HG03025 (cell line): ENCODE measurements at regions not wholly inside any gene's neighbourhood (a gene's known extent, or its start where the extent isn't known, plus 50 kb on each side); places are given as distances from the start of the nearest gene placed in this dataset.
"Not testable (repeated sequence)": the region's sequence is repeated elsewhere in the genome, so short reads cannot be mapped to it uniquely, and the experiment has no call there.

Source experiments
- ATAC-seq: cut with Tn5 transposase; IDR thresholded peaks from one replicate; pipeline ENCODE4 v1.9.1; 2021; ENCODE audit warnings: mild to moderate bottlenecking, moderate library complexity; ENCODE audit not compliant: unreplicated experiment, low FRiP score

- ATAC-seq = no peak
Measured at GRCh38 chr14:83885837-83886293, 1644.1 kb upstream of the FLRT2 start.

GRCh38 chr14:83887866-83888265 is 1642.1 kb upstream of the FLRT2 start:
- ATAC-seq = no peak

- no peak for ATAC-seq
Measured at GRCh38 chr14:83893447-83893846, 1636.5 kb upstream of the FLRT2 start.

GRCh38 chr14:83894568-83894967 is 1635.4 kb upstream of the FLRT2 start:
- ATAC-seq = no peak

GRCh38 chr14:83898558-83898957 is 1631.4 kb upstream of the FLRT2 start:
- not testable (repeated sequence) for ATAC-seq

GRCh38 chr14:83899706-83900105 is 1630.2 kb upstream of the FLRT2 start:
- ATAC-seq = no peak

- no peak for ATAC-seq
Measured at GRCh38 chr14:83905157-83905556, 1624.8 kb upstream of the FLRT2 start.

- no peak for ATAC-seq
Measured at GRCh38 chr14:83908419-83908818, 1621.5 kb upstream of the FLRT2 start.

- no peak for ATAC-seq
Measured at GRCh38 chr14:83909507-83909906, 1620.4 kb upstream of the FLRT2 start.

- no peak for ATAC-seq
Measured at GRCh38 chr14:83912032-83912642, 1617.8 kb upstream of the FLRT2 start.

- no peak for ATAC-seq
Measured at GRCh38 chr14:83913476-83913875, 1616.5 kb upstream of the FLRT2 start.

- no peak for ATAC-seq
Measured at GRCh38 chr14:83918546-83918945, 1611.4 kb upstream of the FLRT2 start.

- not testable (repeated sequence) for ATAC-seq
Measured at GRCh38 chr14:83919675-83920074, 1610.3 kb upstream of the FLRT2 start.

- no peak for ATAC-seq
Measured at GRCh38 chr14:83923842-83924241, 1606.1 kb upstream of the FLRT2 start.

GRCh38 chr14:83924259-83924658 is 1605.7 kb upstream of the FLRT2 start:
- no peak for ATAC-seq

- ATAC-seq = no peak
Measured at GRCh38 chr14:83940253-83940652, 1589.7 kb upstream of the FLRT2 start.

- no peak for ATAC-seq
Measured at GRCh38 chr14:83958359-83958758, 1571.6 kb upstream of the FLRT2 start.

- ATAC-seq = no peak
Measured at GRCh38 chr14:83960832-83961512, 1569.0 kb upstream of the FLRT2 start.

- no peak for ATAC-seq
Measured at GRCh38 chr14:83969998-83970397, 1559.9 kb upstream of the FLRT2 start.

GRCh38 chr14:83972631-83973030 is 1557.3 kb upstream of the FLRT2 start:
- ATAC-seq = no peak

GRCh38 chr14:83974647-83975163 is 1555.2 kb upstream of the FLRT2 start:
- ATAC-seq = no peak

- ATAC-seq = no peak
Measured at GRCh38 chr14:83975435-83975834, 1554.5 kb upstream of the FLRT2 start.
